GM12874 (cell line): ENCODE measurements at regions not wholly inside any gene's neighbourhood (a gene's known extent, or its start where the extent isn't known, plus 50 kb on each side); places are given as distances from the start of the nearest gene placed in this dataset.

ENCODE experiments used
- CTCF ChIP-seq: IDR thresholded peaks from 2 replicates; pipeline ENCODE4 v1.5.1; 2011; ENCODE audit warnings: low read depth, mild to moderate bottlenecking, control low read depth, low read length, moderate library complexity; ENCODE audit not compliant: insufficient read depth

- TF ChIP-seq CTCF, result no peak
Measured at GRCh38 chr2:129015397-129016285, 697.0 kb upstream of the HS6ST1 start.

- TF ChIP-seq CTCF, result no peak
Measured at GRCh38 chr2:129016972-129017371, 698.3 kb upstream of the HS6ST1 start.

- no peak for TF ChIP-seq CTCF
Measured at GRCh38 chr2:129024796-129025195, 706.1 kb upstream of the HS6ST1 start.

GRCh38 chr2:129035992-129036391 is 717.3 kb upstream of the HS6ST1 start:
- TF ChIP-seq CTCF, result no peak

- no peak for TF ChIP-seq CTCF
Measured at GRCh38 chr2:129050101-129050500, 731.4 kb upstream of the HS6ST1 start.

- no peak for TF ChIP-seq CTCF
Measured at GRCh38 chr2:129055242-129055641, 736.6 kb upstream of the HS6ST1 start.

- no peak for TF ChIP-seq CTCF
Measured at GRCh38 chr2:129055824-129056223, 737.2 kb upstream of the HS6ST1 start.
